IMR-90 (cell line): ENCODE measurements at regions not wholly inside any gene's neighbourhood (a gene's known extent, or its start where the extent isn't known, plus 50 kb on each side); places are given as distances from the start of the nearest gene placed in this dataset.

ENCODE experiments used
- ATAC-seq: fragments of 200-7000 bp; cut with Tn5 transposase; 2 replicates; pipeline ENCODE4 v1.9.1; 2020; ENCODE audit warnings: low read depth, mild to moderate bottlenecking, moderate library complexity
- BruUV-seq: library from RNA; stranded (reverse); fragments of 400-500 nt; replicated peaks from 2 replicates; lab custom pipeline; 2021; lab: Mats Ljungman, UMichigan
- CTCF ChIA-PET: fragments of 300-600 bp; formaldehyde crosslinking; extraction: SDS; loops from one replicate; lab custom pipeline; 2021; ENCODE audit warnings: antibody characterized with exemption; lab: Yijun Ruan, JAX
- POLR2A ChIA-PET: fragments of 300-600 bp; sonication (Branson Sonifier 250); formaldehyde crosslinking; loops from one replicate; lab custom pipeline; 2022; ENCODE audit warnings: antibody characterized with exemption; ENCODE audit not compliant: unreplicated experiment; lab: Charles Lee
- DNase-seq: peaks from one replicate; pipeline ENCODE4 v3.0.0; 2013
- H2AFZ ChIP-seq: replicated peaks from 2 replicates; pipeline ENCODE3; 2013; ENCODE audit warnings: low read length, mild to moderate bottlenecking; ENCODE audit not compliant: poor library complexity
- H2AK5ac ChIP-seq: 2 replicates; pipeline ENCODE4 v1.6.1; 2013; ENCODE audit warnings: low read depth, low read length, inconsistent platforms
- H2AK9ac ChIP-seq: replicated peaks from 2 replicates; pipeline ENCODE3; 2013; ENCODE audit warnings: mild to moderate bottlenecking, low read depth, low read length, moderate library complexity; ENCODE audit not compliant: poor library complexity
- H2BK120ac ChIP-seq: 2 replicates; pipeline ENCODE4 v1.6.1; 2013; ENCODE audit warnings: low read depth, low read length, inconsistent platforms
- H2BK15ac ChIP-seq: 3 replicates; pipeline ENCODE4 v1.6.1; 2013; ENCODE audit warnings: low read depth, low read length, inconsistent platforms
- H2BK20ac ChIP-seq: 2 replicates; pipeline ENCODE4 v1.6.1; 2013; ENCODE audit warnings: low read depth, mild to moderate bottlenecking, inconsistent platforms, low read length, moderate library complexity
- H2BK5ac ChIP-seq: 2 replicates; pipeline ENCODE4 v1.6.1; 2013; ENCODE audit warnings: mild to moderate bottlenecking, low read depth, low read length, inconsistent platforms; ENCODE audit not compliant: poor library complexity, severe bottlenecking
- H3K14ac ChIP-seq: replicated peaks from 2 replicates; pipeline ENCODE4 v1.6.1; 2013; ENCODE audit warnings: low read depth, low read length, inconsistent platforms
- H3K18ac ChIP-seq: 2 replicates; pipeline ENCODE4 v1.6.1; 2013; ENCODE audit warnings: low read depth, low read length, control low read depth
- H3K23ac ChIP-seq: 2 replicates; pipeline ENCODE4 v1.6.1; 2013; ENCODE audit warnings: low read depth, low read length, inconsistent platforms
- H3K27ac ChIP-seq: 2 replicates; pipeline ENCODE4 v1.5.1; 2013; ENCODE audit warnings: mild to moderate bottlenecking, control low read depth, low read length; ENCODE audit not compliant: insufficient read depth
- H3K27me3 ChIP-seq: 2 replicates; pipeline ENCODE4 v1.6.1; 2013; ENCODE audit warnings: low read length; ENCODE audit not compliant: control insufficient read depth, insufficient read depth
- H3K36me3 ChIP-seq: 2 replicates; pipeline ENCODE4 v1.6.1; 2013; ENCODE audit warnings: low read length, mixed read lengths; ENCODE audit not compliant: control insufficient read depth, insufficient read depth
- H3K4ac ChIP-seq: 2 replicates; pipeline ENCODE4 v1.6.1; 2013; ENCODE audit warnings: low read depth, low read length, inconsistent platforms
- H3K4me1 ChIP-seq: 2 replicates; pipeline ENCODE4 v1.6.1; 2013; ENCODE audit warnings: low read length, mixed read lengths; ENCODE audit not compliant: control insufficient read depth, insufficient read depth
- H3K4me2 ChIP-seq: 2 replicates; pipeline ENCODE4 v1.6.1; 2013; ENCODE audit warnings: low read depth, mild to moderate bottlenecking, control low read depth, low read length, moderate library complexity
- H3K4me3 ChIP-seq: 2 replicates; pipeline ENCODE4 v1.5.1; 2013; ENCODE audit warnings: low read depth, mild to moderate bottlenecking, control low read depth, low read length, moderate library complexity; ENCODE audit not compliant: insufficient read depth
- H3K56ac ChIP-seq: 2 replicates; pipeline ENCODE4 v1.6.1; 2013; ENCODE audit warnings: low read length, inconsistent platforms; ENCODE audit not compliant: insufficient read depth; ENCODE audit errors: extremely low read depth
- H3K79me1 ChIP-seq, 2 experiments: 2 replicates each; pipeline ENCODE4 v1.6.1; 2013; ENCODE audit warnings: low read length in 2 of 2, inconsistent platforms in 1 of 2, low read depth in 1 of 2
- H3K9ac ChIP-seq: 2 replicates; pipeline ENCODE4 v1.6.1; 2013; ENCODE audit warnings: low read depth, low read length, control low read depth
- H3K9me1 ChIP-seq: 2 replicates; pipeline ENCODE4 v1.6.1; 2013; ENCODE audit warnings: low read length, inconsistent platforms; ENCODE audit not compliant: insufficient read depth
- H3K9me3 ChIP-seq: 2 replicates; pipeline ENCODE4 v1.6.1; 2013; ENCODE audit warnings: low read length; ENCODE audit not compliant: control insufficient read depth, insufficient read depth
- H4K20me1 ChIP-seq: 2 replicates; pipeline ENCODE4 v1.6.1; 2013; ENCODE audit warnings: low read length, inconsistent platforms; ENCODE audit not compliant: insufficient read depth
- H4K5ac ChIP-seq: 2 replicates; pipeline ENCODE4 v1.6.1; 2013; ENCODE audit warnings: mild to moderate bottlenecking, low read depth, low read length, control low read depth
- H4K8ac ChIP-seq, 2 experiments: 2 replicates each; pipeline ENCODE4 v1.6.1; 2013; ENCODE audit warnings: low read depth in 2 of 2, low read length in 2 of 2, control low read depth in 1 of 2, inconsistent platforms in 1 of 2
- H4K91ac ChIP-seq: 2 replicates; pipeline ENCODE4 v1.6.1; 2013; ENCODE audit warnings: low read depth, low read length, inconsistent platforms; ENCODE audit not compliant: insufficient read depth
- BHLHE40 ChIP-seq: fragments of 150-350 bp; IDR thresholded peaks from 2 replicates; pipeline ENCODE4 v1.6.1; 2016; ENCODE audit warnings: mild to moderate bottlenecking, low read depth, low read length
- CHD1 ChIP-seq: IDR thresholded peaks from 2 replicates; pipeline ENCODE4 v1.6.1; 2012; ENCODE audit warnings: low read depth, low read length, improper control_type of control experiment
- CTCF ChIP-seq: conservative IDR thresholded peaks from 2 replicates; pipeline ENCODE4 v1.5.1; 2012; ENCODE audit warnings: mild to moderate bottlenecking, low read depth, low read length, improper control_type of control experiment
- FOS ChIP-seq: fragments of 150-350 bp; IDR thresholded peaks from 2 replicates; pipeline ENCODE4 v1.6.1; 2016; ENCODE audit warnings: low read depth, low read length
- MAFK ChIP-seq: IDR thresholded peaks from 2 replicates; pipeline ENCODE4 v1.6.1; 2012; ENCODE audit warnings: low read depth, low read length, improper control_type of control experiment
- NFE2L2 ChIP-seq: fragments of 150-350 bp; IDR thresholded peaks from 2 replicates; pipeline ENCODE4 v1.6.1; 2016; ENCODE audit warnings: low read depth, mild to moderate bottlenecking, low read length
- POLR2A ChIP-seq: IDR thresholded peaks from 2 replicates; pipeline ENCODE4 v1.6.1; 2012; ENCODE audit warnings: mild to moderate bottlenecking, low read depth, low read length
- RCOR1 ChIP-seq: IDR thresholded peaks from 2 replicates; pipeline ENCODE4 v1.6.1; 2012; ENCODE audit warnings: mild to moderate bottlenecking, low read length, improper control_type of control experiment; ENCODE audit not compliant: insufficient replicate concordance
- RFX5 ChIP-seq: IDR thresholded peaks from 2 replicates; pipeline ENCODE4 v1.8.0; 2012; ENCODE audit warnings: low read depth, mild to moderate bottlenecking, low read length, moderate library complexity
- USF2 ChIP-seq: fragments of 150-350 bp; IDR thresholded peaks from 2 replicates; pipeline ENCODE4 v1.6.1; 2017; ENCODE audit warnings: mild to moderate bottlenecking, antibody characterized with exemption, low read length, low read depth
- WGBS, 2 experiments: methylation state at CpG; one replicate each; pipeline versions ENCODE4 v1.1.5 to v1.1.7; 2013; ENCODE audit warnings: missing lambda C conversion rate in 2 of 2; ENCODE audit not compliant: insufficient read length in 1 of 2; ENCODE audit errors: extremely low coverage in 2 of 2; 5-methylcytosine and 5-hydroxymethylcytosine counted together
- dilution Hi-C: fragments of 300-500 bp; cut with HindIII; formaldehyde crosslinking; loops from one replicate; pipeline ENCODE4 v1.14.3; 2018; ENCODE audit warnings: low sequenced_read_pairs; ENCODE audit not compliant: unreplicated experiment
- in situ Hi-C: fragments of 300-500 bp; cut with MboI; formaldehyde crosslinking; loops from 3 replicates; pipeline ENCODE4 v1.14.3; 2019; ENCODE audit warnings: low sequenced_read_pairs, inconsistent platforms, mixed read lengths
- intact Hi-C: fragments of 100-400 bp; cut with micrococcal nuclease; formaldehyde crosslinking; loops from 2 replicates; pipeline ENCODE4 v1.10.0; 2022

- Histone ChIP-seq H2BK20ac (no peak overlapping the region), H3K9me3 (no peaks in the 10 kb centered on the region), H4K8ac (no peak overlapping the region), H3K27me3 (peaks cover 50% of the 10 kb centered on the region), H3K9ac (no peak overlapping the region), H3K14ac (no peak overlapping the region), H3K27ac (no peak overlapping the region), H3K4me2 (no peak overlapping the region), H3K56ac (no peak overlapping the region), H4K91ac (no peak overlapping the region), H3K9me1 (no peaks in the 10 kb centered on the region), H3K4me3 (no peak overlapping the region), H3K4ac (no peak overlapping the region), H2AK5ac (no peak overlapping the region), H3K79me1 (no peaks in the 10 kb centered on the region), H2BK120ac (no peak overlapping the region), H2AFZ (no peak overlapping the region), H2BK15ac (no peak overlapping the region), H3K23ac (no peak overlapping the region), H3K18ac (no peak overlapping the region), H3K36me3 (no peaks in the 10 kb centered on the region), H4K20me1 (no peaks in the 10 kb centered on the region), H2AK9ac (no peak overlapping the region), H2BK5ac (no peak overlapping the region), H4K5ac (no peak overlapping the region), H3K4me1 (no peaks in the 10 kb centered on the region)
- no peak for ATAC-seq
- ChIA-PET CTCF (no interaction called here), POLR2A (no interaction called here)
- DNase-seq, result no peak
- in situ Hi-C loops, result no loop called here
- intact Hi-C loops, result no loop called here
- BruUV-seq, result no TSS peak
- dilution Hi-C loops, result no loop called here
- no peak for TF ChIP-seq NFE2L2
- TF ChIP-seq RFX5, result no peak
- TF ChIP-seq USF2, result no peak
- no peak for TF ChIP-seq FOS
- no peak for TF ChIP-seq RCOR1
- no peak for TF ChIP-seq CTCF
- no peak for TF ChIP-seq POLR2A
- no peak for TF ChIP-seq CHD1
- no peak for TF ChIP-seq MAFK
- TF ChIP-seq BHLHE40, result no peak
- 84% methylated on average over 27 of the region's 40 CpGs; no CpG with 5 or more reads in 1 of the 2 experiments for WGBS, 2 experiments
Observed at GRCh38 chr4:1559896-1560650, 124.0 kb downstream of the FAM53A start.
